ENCODE measurements at regions not wholly inside any gene's neighbourhood (a gene's known extent, or its start where the extent isn't known, plus 50 kb on each side); places are given as distances from the start of the nearest gene placed in this dataset.

DNA sequence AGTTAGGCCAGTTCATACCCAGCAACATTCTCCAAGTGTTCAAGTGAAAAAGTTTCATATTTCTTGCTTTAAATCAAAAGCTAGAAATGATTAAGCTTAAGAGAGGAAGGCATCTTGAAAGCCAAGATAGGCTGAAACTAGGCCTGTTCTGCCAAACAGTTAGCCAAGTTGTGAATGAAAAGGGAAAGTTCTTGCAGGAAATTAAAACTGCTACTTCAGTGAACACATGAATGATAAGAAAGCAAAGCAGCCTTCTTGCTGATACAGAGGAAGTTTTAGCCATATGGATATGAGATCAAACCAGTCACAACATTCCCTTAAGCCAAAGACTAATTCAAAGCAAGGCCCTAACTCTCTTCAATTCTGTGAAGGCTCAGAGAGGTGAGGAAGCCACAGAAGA lies 274.7 kb downstream of the TUSC7 start:
- Histone ChIP-seq H3K9me3 (no peaks in the 10 kb centered on the region), H3K27me3 (no peaks in the 10 kb centered on the region), H3K36me3 (no peaks in the 10 kb centered on the region), H3K9ac (ENCODE audit: low read depth in 2 of 2, low read length in 2 of 2) (no peak overlapping the region), H3K4me3 (no peak overlapping the region), H3K27ac (no peak overlapping the region), H3K4me1 (no peaks in the 10 kb centered on the region)
- no peak for DNase-seq
- TF ChIP-seq, protein P1, sequence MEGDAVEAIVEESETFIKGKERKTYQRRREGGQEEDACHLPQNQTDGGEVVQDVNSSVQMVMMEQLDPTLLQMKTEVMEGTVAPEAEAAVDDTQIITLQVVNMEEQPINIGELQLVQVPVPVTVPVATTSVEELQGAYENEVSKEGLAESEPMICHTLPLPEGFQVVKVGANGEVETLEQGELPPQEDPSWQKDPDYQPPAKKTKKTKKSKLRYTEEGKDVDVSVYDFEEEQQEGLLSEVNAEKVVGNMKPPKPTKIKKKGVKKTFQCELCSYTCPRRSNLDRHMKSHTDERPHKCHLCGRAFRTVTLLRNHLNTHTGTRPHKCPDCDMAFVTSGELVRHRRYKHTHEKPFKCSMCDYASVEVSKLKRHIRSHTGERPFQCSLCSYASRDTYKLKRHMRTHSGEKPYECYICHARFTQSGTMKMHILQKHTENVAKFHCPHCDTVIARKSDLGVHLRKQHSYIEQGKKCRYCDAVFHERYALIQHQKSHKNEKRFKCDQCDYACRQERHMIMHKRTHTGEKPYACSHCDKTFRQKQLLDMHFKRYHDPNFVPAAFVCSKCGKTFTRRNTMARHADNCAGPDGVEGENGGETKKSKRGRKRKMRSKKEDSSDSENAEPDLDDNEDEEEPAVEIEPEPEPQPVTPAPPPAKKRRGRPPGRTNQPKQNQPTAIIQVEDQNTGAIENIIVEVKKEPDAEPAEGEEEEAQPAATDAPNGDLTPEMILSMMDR (IDR thresholded peaks at IDR 0.05): no peak
- intact Hi-C loops (cut with DNase I): no loop called here

DNA sequence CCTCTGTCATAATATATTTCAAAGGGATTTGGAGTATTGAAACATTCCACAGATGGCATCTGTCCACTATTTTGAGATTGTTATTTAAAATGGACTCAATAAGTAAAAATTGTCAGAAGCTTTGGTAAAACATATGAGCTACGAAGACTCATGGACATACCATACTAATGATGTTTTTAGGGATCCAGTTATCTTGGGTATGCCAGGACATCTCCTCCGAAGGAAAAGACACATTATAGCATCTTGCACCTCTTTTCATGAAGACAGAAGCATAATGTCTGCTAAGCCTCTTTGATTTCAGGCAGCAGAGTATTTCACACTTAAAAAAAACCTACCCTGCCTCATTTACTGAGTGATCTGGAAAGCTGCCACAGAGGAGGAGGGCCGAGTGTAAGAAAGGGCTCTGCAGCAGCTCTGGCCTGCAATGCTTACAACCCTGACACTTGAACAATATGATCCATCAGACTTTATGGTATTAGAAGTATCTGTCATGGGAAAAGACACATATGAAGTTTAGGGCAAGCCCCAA lies 284.8 kb downstream of the TUSC7 start:
- intact Hi-C loops (cut with DNase I): no loop called here
- Histone ChIP-seq H3K36me3 (no peaks in the 10 kb centered on the region), H3K27me3 (no peaks in the 10 kb centered on the region), H3K9ac (ENCODE audit: low read depth in 2 of 2, low read length in 2 of 2) (no peak overlapping the region), H3K9me3 (no peaks in the 10 kb centered on the region), H3K4me1 (no peaks in the 10 kb centered on the region), H3K27ac (no peak overlapping the region), H3K4me3 (no peak overlapping the region)
- TF ChIP-seq, protein P1 (IDR thresholded peaks at IDR 0.05): no peak
- no peak for DNase-seq

DNA sequence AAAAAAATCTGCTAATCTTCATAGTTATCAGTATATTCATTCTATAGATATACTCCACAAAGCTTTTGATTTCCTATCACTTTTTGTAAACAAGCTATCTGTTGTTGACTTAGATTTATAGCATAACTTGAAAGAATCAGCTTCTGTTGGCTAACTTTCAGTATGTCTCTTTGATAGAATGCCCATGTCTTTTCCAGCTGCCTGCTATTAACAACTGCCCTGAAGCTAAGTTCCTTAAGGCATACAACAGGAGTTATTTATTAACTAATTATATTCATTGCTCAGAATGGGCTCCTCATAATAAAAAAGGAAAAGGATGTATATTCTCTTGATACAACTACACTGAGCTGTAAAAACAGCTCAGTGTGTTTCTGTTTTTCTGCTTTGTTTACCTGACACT lies 293.9 kb downstream of the TUSC7 start:
- Histone ChIP-seq H3K4me1 (no peaks in the 10 kb centered on the region), H3K9me3 (no peaks in the 10 kb centered on the region), H3K27ac (no peak overlapping the region), H3K9ac (ENCODE audit: low read depth in 2 of 2, low read length in 2 of 2) (no peak overlapping the region), H3K4me3 (no peak overlapping the region), H3K36me3 (no peaks in the 10 kb centered on the region), H3K27me3 (no peaks in the 10 kb centered on the region)
- intact Hi-C loops (cut with DNase I): no loop called here
- TF ChIP-seq, protein P1 (IDR thresholded peaks at IDR 0.05): no peak
- DNase-seq: no peak

DNA sequence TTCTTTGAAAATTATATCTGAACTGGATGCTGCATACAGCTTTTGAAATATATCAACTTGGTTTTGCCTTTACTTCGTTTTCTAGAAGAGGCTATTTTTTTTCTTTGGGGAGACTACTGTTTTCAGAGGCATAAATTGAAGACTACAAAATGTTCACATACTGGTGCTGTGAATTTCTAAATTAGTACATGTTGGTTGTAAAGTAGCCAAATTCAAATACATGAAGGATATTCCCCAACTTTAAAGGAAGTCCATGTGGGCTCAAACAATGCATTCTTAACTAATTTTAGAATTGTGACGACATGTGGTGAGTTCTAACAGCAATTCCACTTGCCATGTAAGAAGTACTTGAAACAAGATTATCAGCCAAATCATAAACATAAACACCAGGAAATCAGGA lies 295.7 kb downstream of the TUSC7 start:
- H3K4me3 ChIP-seq: no peak overlapping the region
- no peak overlapping the region for H3K27ac ChIP-seq
- no peaks in the 10 kb centered on the region for H3K4me1 ChIP-seq
- H3K36me3 ChIP-seq: no peaks in the 10 kb centered on the region
- H3K27me3 ChIP-seq: no peaks in the 10 kb centered on the region
- no peak overlapping the region for H3K9ac ChIP-seq (ENCODE audit: low read depth in 2 of 2, low read length in 2 of 2)
- intact Hi-C loops (cut with DNase I): no loop called here
- DNase-seq: no peak
- H3K9me3 ChIP-seq: no peaks in the 10 kb centered on the region
- TF ChIP-seq, protein P1 (IDR thresholded peaks at IDR 0.05): no peak

DNA sequence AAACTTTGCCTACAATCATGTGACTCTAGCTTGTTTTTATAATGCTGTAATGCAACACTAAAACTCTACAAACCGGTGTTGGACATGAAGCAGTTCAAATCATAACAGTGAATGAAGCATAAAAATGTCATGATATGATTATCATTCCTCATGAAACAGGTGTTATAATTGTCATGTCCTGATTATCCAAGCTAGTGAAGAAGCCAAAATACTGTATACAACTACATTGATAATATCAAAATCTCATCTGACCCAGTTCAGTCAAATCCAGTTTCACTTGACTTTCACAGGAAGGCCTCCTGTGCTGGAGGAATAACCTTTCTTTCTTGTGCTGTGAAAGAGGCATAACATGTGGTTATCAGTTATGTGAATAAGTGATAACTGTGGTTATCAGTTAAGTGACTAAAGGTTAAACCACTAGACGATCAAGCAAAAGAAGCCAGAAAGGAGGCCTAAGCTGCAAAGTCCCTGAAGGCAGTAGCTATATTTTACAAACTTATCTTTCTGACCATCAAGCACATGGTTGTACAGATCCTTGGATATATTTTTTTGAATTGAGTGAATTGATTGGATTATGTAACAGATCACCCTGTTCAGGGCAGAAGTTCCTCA lies 296.4 kb downstream of the TUSC7 start:
- no peak overlapping the region for H3K27ac ChIP-seq
- H3K4me1 ChIP-seq: no peaks in the 10 kb centered on the region
- TF ChIP-seq, protein P1 (IDR thresholded peaks at IDR 0.05): no peak
- H3K4me3 ChIP-seq: no peak overlapping the region
- DNase-seq: no peak
- H3K9me3 ChIP-seq: no peaks in the 10 kb centered on the region
- H3K9ac ChIP-seq (ENCODE audit: low read depth in 2 of 2, low read length in 2 of 2): no peak overlapping the region
- H3K36me3 ChIP-seq: no peaks in the 10 kb centered on the region
- no peaks in the 10 kb centered on the region for H3K27me3 ChIP-seq
- intact Hi-C loops (cut with DNase I): no loop called here

All from colonic mucosa (tissue), 4 donors.